Upper lobe of left lung (tissue), 4 donors: ENCODE measurements at regions not wholly inside any gene's neighbourhood (a gene's known extent, or its start where the extent isn't known, plus 50 kb on each side); places are given as distances from the start of the nearest gene placed in this dataset.

Source experiments
- CTCF ChIP-seq, 6 experiments: fragments of 450-650 bp in 4 of 6; fragments of 200-600 bp in 2 of 6; sonication (generic) in 2 of 6; IDR thresholded peaks; one replicate each; pipeline ENCODE4 v1.5.1; 2016 to 2019; ENCODE audit warnings: antibody characterized with exemption in 6 of 6
- EP300 ChIP-seq, 4 donors: sonication (generic); formaldehyde crosslinking; IDR thresholded peaks; one replicate each; pipeline ENCODE4 v1.5.1; 2017; ENCODE audit warnings: antibody characterized with exemption in 4 of 4, control low read depth in 2 of 4
- POLR2A ChIP-seq, 4 donors: fragments of 450-650 bp; IDR thresholded peaks; one replicate each; pipeline ENCODE4 v1.5.1; 2016 to 2017; ENCODE audit warnings: antibody characterized with exemption in 4 of 4, mild to moderate bottlenecking in 2 of 4
- POLR2AphosphoS5 ChIP-seq, 2 donors: sonication (generic); formaldehyde crosslinking; IDR thresholded peaks; one replicate each; pipeline ENCODE4 v1.5.1; 2017; ENCODE audit warnings: antibody characterized with exemption in 2 of 2

- no peak for TF ChIP-seq POLR2A (IDR thresholded peaks at IDR 0.05)
- TF ChIP-seq CTCF (IDR thresholded peaks at IDR 0.05) = no peak
- TF ChIP-seq POLR2AphosphoS5 (IDR thresholded peaks at IDR 0.05) = no peak
- TF ChIP-seq EP300 (IDR thresholded peaks at IDR 0.05) = no peak
Observed at GRCh38 chr14:87170179-87170578, 822.8 kb downstream of the GALC start.
